ENCODE measurements at regions not wholly inside any gene's neighbourhood (a gene's known extent, or its start where the extent isn't known, plus 50 kb on each side); places are given as distances from the start of the nearest gene placed in this dataset.

DNA sequence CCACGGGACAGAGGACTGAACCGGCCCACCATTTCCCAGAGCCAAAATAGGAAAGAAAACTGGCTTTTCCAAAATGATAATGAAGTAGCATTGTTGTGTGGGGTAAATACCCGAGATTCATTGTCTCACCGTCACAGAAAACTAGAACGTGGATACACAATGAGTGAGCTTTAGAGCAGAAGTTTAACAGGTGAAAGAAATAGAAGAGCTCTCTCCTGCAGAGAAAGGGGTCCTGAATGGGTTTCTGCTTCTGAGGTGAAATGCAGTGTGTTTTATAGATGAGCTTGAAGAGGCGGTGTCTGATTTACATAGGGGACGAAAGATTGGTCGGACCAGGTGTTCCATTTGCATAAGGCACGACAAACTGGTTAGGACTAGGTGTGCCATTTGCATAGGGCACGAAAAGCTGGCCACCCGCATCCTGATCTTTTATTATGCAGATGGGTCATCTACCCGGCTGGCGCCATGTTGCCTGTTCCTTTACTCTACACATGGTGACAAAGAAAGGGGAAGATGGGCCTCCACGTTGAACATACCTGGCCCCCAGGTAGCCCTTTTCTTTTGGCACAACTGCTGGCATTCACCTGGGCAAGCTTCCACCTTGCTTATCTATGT, 118.1 kb downstream of the ATXN3L start:
- H3K27me3 Mint-ChIP-seq, result no peaks in the 10 kb centered on the region
- no peak for DNase-seq (ENCODE audit: extremely low spot score, unreplicated experiment)
- TF ChIP-seq, protein P1, sequence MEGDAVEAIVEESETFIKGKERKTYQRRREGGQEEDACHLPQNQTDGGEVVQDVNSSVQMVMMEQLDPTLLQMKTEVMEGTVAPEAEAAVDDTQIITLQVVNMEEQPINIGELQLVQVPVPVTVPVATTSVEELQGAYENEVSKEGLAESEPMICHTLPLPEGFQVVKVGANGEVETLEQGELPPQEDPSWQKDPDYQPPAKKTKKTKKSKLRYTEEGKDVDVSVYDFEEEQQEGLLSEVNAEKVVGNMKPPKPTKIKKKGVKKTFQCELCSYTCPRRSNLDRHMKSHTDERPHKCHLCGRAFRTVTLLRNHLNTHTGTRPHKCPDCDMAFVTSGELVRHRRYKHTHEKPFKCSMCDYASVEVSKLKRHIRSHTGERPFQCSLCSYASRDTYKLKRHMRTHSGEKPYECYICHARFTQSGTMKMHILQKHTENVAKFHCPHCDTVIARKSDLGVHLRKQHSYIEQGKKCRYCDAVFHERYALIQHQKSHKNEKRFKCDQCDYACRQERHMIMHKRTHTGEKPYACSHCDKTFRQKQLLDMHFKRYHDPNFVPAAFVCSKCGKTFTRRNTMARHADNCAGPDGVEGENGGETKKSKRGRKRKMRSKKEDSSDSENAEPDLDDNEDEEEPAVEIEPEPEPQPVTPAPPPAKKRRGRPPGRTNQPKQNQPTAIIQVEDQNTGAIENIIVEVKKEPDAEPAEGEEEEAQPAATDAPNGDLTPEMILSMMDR (conservative IDR thresholded peaks at IDR 0.05), result no peak
- H3K27ac Mint-ChIP-seq, result no peak overlapping the region
- H3K9me3 Mint-ChIP-seq, result no peaks in the 10 kb centered on the region
- no peaks in the 10 kb centered on the region for H3K36me3 Mint-ChIP-seq
- H3K4me3 Mint-ChIP-seq, result no peak overlapping the region
- H3K4me1 Mint-ChIP-seq (ENCODE audit: unreplicated experiment), result peaks cover 29% of the 10 kb centered on the region

DNA sequence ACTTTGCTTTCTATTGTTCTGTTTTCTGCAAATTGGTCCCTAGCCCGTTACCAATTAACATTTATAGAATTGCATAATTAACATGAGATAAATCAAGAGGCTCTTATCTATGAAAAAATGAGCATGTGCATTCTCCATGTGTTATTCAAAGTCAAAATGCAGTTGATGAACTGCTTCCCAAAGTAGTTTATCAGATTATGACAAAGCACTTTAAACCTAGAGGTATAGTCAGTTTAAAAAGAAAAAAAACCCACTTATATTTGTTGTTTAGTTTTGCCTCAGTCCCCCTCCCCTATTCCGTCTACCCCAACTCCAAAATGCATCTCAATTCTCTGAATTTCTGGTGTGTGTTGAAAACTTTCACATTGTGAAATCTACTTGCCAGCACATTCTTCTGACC, 119.5 kb downstream of the ATXN3L start:
- DNase-seq (ENCODE audit: extremely low spot score, unreplicated experiment), result no peak
- no peak overlapping the region for H3K27ac Mint-ChIP-seq
- H3K4me3 Mint-ChIP-seq, result no peak overlapping the region
- TF ChIP-seq, protein P1 (conservative IDR thresholded peaks at IDR 0.05), result no peak
- H3K36me3 Mint-ChIP-seq, result no peaks in the 10 kb centered on the region
- H3K4me1 Mint-ChIP-seq (ENCODE audit: unreplicated experiment), result peaks cover 29% of the 10 kb centered on the region
- no peaks in the 10 kb centered on the region for H3K9me3 Mint-ChIP-seq
- H3K27me3 Mint-ChIP-seq, result no peaks in the 10 kb centered on the region

DNA sequence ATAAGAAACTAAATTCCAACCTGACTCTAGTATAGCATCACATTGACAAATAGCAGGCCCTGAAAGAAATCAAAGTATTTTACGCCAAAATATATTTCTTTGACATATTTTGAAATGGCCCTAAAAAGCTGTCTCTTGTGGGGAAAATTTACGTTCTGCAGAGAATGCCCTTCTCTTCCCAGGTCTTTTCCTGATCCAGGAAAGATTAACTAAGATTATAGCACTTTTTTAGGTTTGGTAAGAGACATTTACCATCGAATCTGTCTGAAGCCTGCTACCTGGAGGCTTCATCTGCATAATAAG, 121.1 kb downstream of the ATXN3L start:
- Mint-ChIP-seq H3K36me3 (no peaks in the 10 kb centered on the region), H3K27ac (peak overlapping the region; percentile 74), H3K4me1 (ENCODE audit: unreplicated experiment) (peaks cover 28% of the 10 kb centered on the region), H3K27me3 (no peaks in the 10 kb centered on the region), H3K4me3 (peak overlapping the region; percentile 27), H3K9me3 (no peaks in the 10 kb centered on the region)
- DNase-seq (ENCODE audit: extremely low spot score, unreplicated experiment), result no peak
- TF ChIP-seq, protein P1 (conservative IDR thresholded peaks at IDR 0.05), result no peak

DNA sequence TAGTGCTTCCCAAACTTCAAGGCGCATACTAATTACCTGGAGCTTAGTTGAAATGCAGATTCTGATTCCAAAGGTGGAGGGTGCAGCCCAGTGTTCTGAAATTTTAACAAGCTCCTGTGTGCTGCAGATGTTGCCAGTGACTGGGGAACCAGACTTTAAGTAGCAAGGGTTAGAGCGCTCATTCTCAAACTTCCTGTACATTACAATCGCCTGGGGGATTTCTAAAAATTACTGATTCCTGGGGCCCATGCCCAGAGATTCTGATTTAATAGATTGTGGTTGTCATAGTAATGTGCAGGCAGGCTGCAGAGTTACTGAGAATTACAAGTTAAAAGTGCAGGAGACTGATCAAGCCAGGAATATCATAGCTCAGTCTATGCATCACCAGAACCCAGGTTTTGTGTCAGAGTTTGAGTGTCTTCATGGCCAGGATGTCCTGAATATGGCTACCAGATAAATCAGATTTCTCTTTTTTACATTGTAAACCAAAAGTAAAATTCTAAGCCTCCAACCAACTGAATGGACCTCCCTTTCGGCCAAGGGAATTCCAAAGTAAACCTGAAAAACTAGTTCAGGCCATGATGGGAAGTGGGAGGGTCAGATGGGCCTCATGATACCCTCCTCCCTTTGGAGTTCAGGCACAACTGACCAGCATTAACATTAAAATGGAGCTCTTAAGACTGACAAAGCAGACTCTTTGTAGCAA, 121.6 kb downstream of the ATXN3L start:
- H3K4me1 Mint-ChIP-seq (ENCODE audit: unreplicated experiment), result peaks cover 23% of the 10 kb centered on the region
- peak overlapping the region; percentile 27 for H3K4me3 Mint-ChIP-seq
- H3K27me3 Mint-ChIP-seq, result no peaks in the 10 kb centered on the region
- TF ChIP-seq, protein P1 (conservative IDR thresholded peaks at IDR 0.05), result no peak
- H3K27ac Mint-ChIP-seq, result peak overlapping the region; percentile 74
- H3K9me3 Mint-ChIP-seq, result no peaks in the 10 kb centered on the region
- DNase-seq (ENCODE audit: extremely low spot score, unreplicated experiment), result no peak
- H3K36me3 Mint-ChIP-seq, result no peaks in the 10 kb centered on the region

DNA sequence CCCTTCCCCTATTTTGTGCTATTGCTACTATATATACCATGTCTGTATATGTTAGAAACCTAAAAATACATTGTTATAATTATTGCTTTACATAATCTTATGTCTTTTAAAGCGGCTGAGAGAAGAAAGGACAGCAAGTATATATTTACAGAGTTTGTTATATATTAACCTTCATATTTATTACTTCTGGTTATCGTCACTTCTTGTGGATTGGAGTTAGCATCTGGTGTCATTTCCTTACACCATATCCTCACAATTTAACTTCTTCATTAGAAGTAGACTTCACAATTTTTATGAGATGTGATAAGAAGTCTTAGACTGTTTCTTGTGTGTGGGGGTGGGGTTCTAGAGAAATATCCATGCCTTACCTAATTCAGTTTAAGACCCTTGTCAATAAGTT, 123.1 kb downstream of the ATXN3L start:
- no peak for DNase-seq (ENCODE audit: extremely low spot score, unreplicated experiment)
- no peaks in the 10 kb centered on the region for H3K27me3 Mint-ChIP-seq
- H3K9me3 Mint-ChIP-seq, result no peaks in the 10 kb centered on the region
- peaks cover 18% of the 10 kb centered on the region for H3K4me1 Mint-ChIP-seq (ENCODE audit: unreplicated experiment)
- TF ChIP-seq, protein P1 (conservative IDR thresholded peaks at IDR 0.05), result no peak
- no peaks in the 10 kb centered on the region for H3K36me3 Mint-ChIP-seq
- no peak overlapping the region for H3K4me3 Mint-ChIP-seq
- H3K27ac Mint-ChIP-seq, result no peak overlapping the region

Data from type B pancreatic cell (in vitro differentiated cells).